ENCODE measurements at regions not wholly inside any gene's neighbourhood (a gene's known extent, or its start where the extent isn't known, plus 50 kb on each side); places are given as distances from the start of the nearest gene placed in this dataset.
"Not testable (repeated sequence)": the region's sequence is repeated elsewhere in the genome, so short reads cannot be mapped to it uniquely, and the experiment has no call there.

DNA sequence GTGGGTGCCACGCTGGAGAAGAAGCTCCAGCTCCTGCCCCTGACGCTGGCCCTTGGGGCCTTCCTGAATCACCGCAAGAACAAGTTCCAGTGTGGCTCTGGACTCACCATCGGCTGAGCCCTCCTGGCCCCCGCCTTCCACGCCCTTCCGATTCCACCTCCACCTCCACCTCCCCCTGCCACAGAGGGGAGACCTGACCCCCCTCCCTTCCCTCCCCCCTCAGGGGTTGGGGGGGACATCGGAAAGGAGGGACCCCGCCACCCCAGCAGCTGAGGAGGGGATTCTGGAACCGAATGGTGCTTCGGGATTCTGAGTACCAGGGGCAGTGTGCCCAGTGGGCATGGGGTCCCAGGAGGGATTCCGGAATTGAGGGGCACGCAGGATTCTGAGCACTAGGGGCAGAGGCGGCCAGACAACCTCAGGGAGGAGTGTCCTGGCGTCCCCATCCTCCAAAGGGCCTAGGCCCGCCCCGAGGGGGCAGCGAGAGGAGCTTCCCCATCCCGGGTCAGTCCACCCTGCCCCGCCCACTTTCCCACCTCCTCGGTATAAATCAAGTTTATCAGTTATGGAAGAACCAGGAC, 166.0 kb downstream of the POTEG start:
- not testable (repeated sequence) for TF ChIP-seq SUZ12 (IDR thresholded peaks at IDR 0.05; ENCODE audit: extremely low read depth, insufficient read depth, insufficient read length); ZNF274 (IDR thresholded peaks at IDR 0.05; ENCODE audit: low read depth, low read length)
